ENCODE measurements at regions not wholly inside any gene's neighbourhood (a gene's known extent, or its start where the extent isn't known, plus 50 kb on each side); places are given as distances from the start of the nearest gene placed in this dataset.

- no peak for TF ChIP-seq CTCF (IDR thresholded peaks at IDR 0.05 in 2 of 3, conservative IDR thresholded peaks at IDR 0.05 in 1 of 3; ENCODE audit: control insufficient read depth in 2 of 3, extremely low read depth in 1 of 3, insufficient read depth in 1 of 3, low read depth in 3 of 3, low read length in 3 of 3)
- no peak for TF ChIP-seq EZH2 (IDR thresholded peaks at IDR 0.05; ENCODE audit: borderline replicate concordance, control insufficient read depth, low read depth, low read length)
- no peak for TF ChIP-seq POLR2A (IDR thresholded peaks at IDR 0.05; ENCODE audit: low read depth, low read length)
Measured at GRCh38 chr10:117928741-117929140, 118.0 kb downstream of the RAB11FIP2 start.

Data from GM12878 (cell line).